ENCODE measurements at regions not wholly inside any gene's neighbourhood (a gene's known extent, or its start where the extent isn't known, plus 50 kb on each side); places are given as distances from the start of the nearest gene placed in this dataset.

GRCh38 chrX:7704205-7704604 lies 138.8 kb upstream of the VCX start:
- H3K4me1 Mint-ChIP-seq, result no peaks in the 10 kb centered on the region
- H3K4me3 Mint-ChIP-seq, result no peak overlapping the region
- H3K27ac Mint-ChIP-seq, result no peak overlapping the region
- no peaks in the 10 kb centered on the region for H3K27me3 Mint-ChIP-seq (ENCODE audit: low read depth in 3 of 3)
- H3K36me3 Mint-ChIP-seq, result no peaks in the 10 kb centered on the region
- no peak for DNase-seq
- peaks cover 0 to 13% (median 3%) of the 10 kb centered on the region in 6 donors for H3K9me3 Mint-ChIP-seq

- H3K9me3 Mint-ChIP-seq, result peaks cover 0 to 11% (median 4%) of the 10 kb centered on the region in 6 donors
- no peak for DNase-seq
- no peak overlapping the region for H3K27ac Mint-ChIP-seq
- no peaks in the 10 kb centered on the region for H3K36me3 Mint-ChIP-seq
- no peaks in the 10 kb centered on the region for H3K27me3 Mint-ChIP-seq (ENCODE audit: low read depth in 3 of 3)
- no peaks in the 10 kb centered on the region for H3K4me1 Mint-ChIP-seq
- no peak overlapping the region for H3K4me3 Mint-ChIP-seq
Measured at GRCh38 chrX:7698248-7698647, 144.7 kb upstream of the VCX start.

DNA sequence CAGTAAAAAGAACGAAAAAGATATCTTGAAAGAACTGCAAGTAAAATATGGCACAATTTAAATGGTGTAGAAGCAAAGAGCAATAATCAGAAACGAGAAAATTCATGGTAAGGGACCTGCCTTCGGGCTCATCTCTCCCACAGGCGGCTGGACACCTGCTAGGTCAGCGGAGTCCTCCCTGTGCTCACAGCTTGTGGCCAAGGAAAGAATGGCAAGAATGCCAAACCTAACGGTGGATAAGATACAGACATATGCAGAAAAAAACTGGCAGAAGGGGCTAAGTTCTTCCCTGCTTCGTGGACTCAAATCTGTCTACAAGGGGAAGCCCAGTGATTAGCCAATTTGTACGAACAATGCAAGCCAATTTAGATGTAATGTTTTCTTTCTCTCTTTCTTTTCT lies 152.1 kb upstream of the VCX start:
- Mint-ChIP-seq H3K27me3 (ENCODE audit: low read depth in 3 of 3) (peaks cover 0 to 4% (median 0%) of the 10 kb centered on the region in 3 donors), H3K4me1 (no peaks in the 10 kb centered on the region), H3K36me3 (no peaks in the 10 kb centered on the region), H3K27ac (no peak overlapping the region), H3K4me3 (no peak overlapping the region), H3K9me3 (peaks cover 0 to 2% (median under 1%) of the 10 kb centered on the region in 6 donors)
- DNase-seq, result no peak

GRCh38 chrX:7689791-7690412 lies 153.1 kb upstream of the VCX start:
- Mint-ChIP-seq H3K27ac (no peak overlapping the region), H3K9me3 (peaks cover 0 to 2% (median under 1%) of the 10 kb centered on the region in 6 donors), H3K36me3 (no peaks in the 10 kb centered on the region), H3K27me3 (ENCODE audit: low read depth in 3 of 3) (peaks cover 0 to 4% (median 0%) of the 10 kb centered on the region in 3 donors), H3K4me3 (no peak overlapping the region), H3K4me1 (no peaks in the 10 kb centered on the region)
- DNase-seq, result no peak

GRCh38 chrX:7680181-7680580 lies 162.8 kb upstream of the VCX start:
- Mint-ChIP-seq H3K36me3 (no peaks in the 10 kb centered on the region), H3K4me1 (no peaks in the 10 kb centered on the region), H3K27me3 (ENCODE audit: low read depth in 3 of 3) (peaks cover 1 to 4% (median 2%) of the 10 kb centered on the region in 3 donors), H3K9me3 (peaks cover 0 to 2% (median 0%) of the 10 kb centered on the region in 6 donors), H3K27ac (no peak overlapping the region), H3K4me3 (no peak overlapping the region)
- DNase-seq, result no peak

DNA sequence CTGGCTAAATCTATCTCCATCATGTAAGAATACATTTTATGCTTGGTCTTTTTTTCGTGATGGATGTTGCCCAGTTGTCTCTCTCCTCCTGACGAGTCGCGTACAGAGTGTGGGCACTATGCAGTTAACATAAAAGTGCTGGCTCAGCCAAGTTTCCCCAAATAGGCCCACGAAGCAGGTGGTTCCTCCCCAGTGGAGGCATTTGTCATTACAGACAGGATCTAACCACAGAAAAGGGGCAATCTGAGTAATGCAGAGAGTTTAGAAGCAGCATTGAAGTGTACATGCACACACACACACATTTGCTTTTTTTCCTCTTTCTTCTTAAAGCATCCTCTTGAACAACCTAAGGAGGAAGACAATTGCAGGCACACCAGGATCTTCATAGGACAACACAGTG lies 188.7 kb upstream of the VCX start:
- no peak overlapping the region for H3K4me3 Mint-ChIP-seq
- peaks cover 0 to 22% (median 7%) of the 10 kb centered on the region in 6 donors for H3K9me3 Mint-ChIP-seq
- DNase-seq, result no peak
- peaks cover 0 to 2% (median 0%) of the 10 kb centered on the region in 3 donors for H3K27me3 Mint-ChIP-seq (ENCODE audit: low read depth in 3 of 3)
- H3K4me1 Mint-ChIP-seq, result no peaks in the 10 kb centered on the region
- no peaks in the 10 kb centered on the region for H3K36me3 Mint-ChIP-seq
- no peak overlapping the region for H3K27ac Mint-ChIP-seq

GRCh38 chrX:7647831-7648230 lies 195.1 kb upstream of the VCX start:
- Mint-ChIP-seq H3K27me3 (ENCODE audit: low read depth in 3 of 3) (peaks cover 0 to 6% (median 0%) of the 10 kb centered on the region in 3 donors), H3K27ac (no peak overlapping the region), H3K36me3 (no peaks in the 10 kb centered on the region), H3K4me1 (no peaks in the 10 kb centered on the region), H3K9me3 (peaks cover 0 to 3% (median under 1%) of the 10 kb centered on the region in 6 donors), H3K4me3 (no peak overlapping the region)
- no peak for DNase-seq

GRCh38 chrX:7641141-7641540 lies 201.8 kb upstream of the VCX start:
- Mint-ChIP-seq H3K27me3 (ENCODE audit: low read depth in 3 of 3) (peaks cover 0 to 5% (median 0%) of the 10 kb centered on the region in 3 donors), H3K9me3 (peaks cover 0 to 12% (median 1%) of the 10 kb centered on the region in 6 donors), H3K4me3 (no peak overlapping the region), H3K36me3 (no peaks in the 10 kb centered on the region), H3K4me1 (no peaks in the 10 kb centered on the region), H3K27ac (no peak overlapping the region)
- DNase-seq, result no peak

DNA sequence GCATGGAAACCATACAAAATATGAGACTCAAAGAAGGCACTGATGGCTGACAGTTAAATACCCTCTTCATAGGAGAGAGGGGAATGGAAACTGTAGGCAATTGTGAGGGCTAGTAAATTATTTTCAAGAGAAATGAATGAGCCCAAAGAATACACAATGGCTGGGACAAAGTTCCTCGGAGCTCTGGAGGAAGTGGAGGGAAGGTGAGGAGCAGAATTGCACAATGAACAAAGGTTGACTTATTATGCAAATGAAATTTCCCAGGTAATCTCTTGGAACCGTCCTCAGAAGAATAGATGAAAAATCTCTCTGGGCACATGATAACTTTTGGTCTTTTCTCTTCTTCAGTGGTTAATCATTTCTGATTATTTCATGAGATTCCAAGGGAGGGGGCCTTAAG lies 202.6 kb upstream of the VCX start:
- no peak overlapping the region for H3K4me3 Mint-ChIP-seq
- no peaks in the 10 kb centered on the region for H3K4me1 Mint-ChIP-seq
- DNase-seq, result no peak
- H3K27ac Mint-ChIP-seq, result no peak overlapping the region
- H3K27me3 Mint-ChIP-seq (ENCODE audit: low read depth in 3 of 3), result peaks cover 0 to 4% (median 0%) of the 10 kb centered on the region in 3 donors
- no peaks in the 10 kb centered on the region for H3K36me3 Mint-ChIP-seq
- peaks cover 0 to 12% (median 1%) of the 10 kb centered on the region in 6 donors for H3K9me3 Mint-ChIP-seq

DNA sequence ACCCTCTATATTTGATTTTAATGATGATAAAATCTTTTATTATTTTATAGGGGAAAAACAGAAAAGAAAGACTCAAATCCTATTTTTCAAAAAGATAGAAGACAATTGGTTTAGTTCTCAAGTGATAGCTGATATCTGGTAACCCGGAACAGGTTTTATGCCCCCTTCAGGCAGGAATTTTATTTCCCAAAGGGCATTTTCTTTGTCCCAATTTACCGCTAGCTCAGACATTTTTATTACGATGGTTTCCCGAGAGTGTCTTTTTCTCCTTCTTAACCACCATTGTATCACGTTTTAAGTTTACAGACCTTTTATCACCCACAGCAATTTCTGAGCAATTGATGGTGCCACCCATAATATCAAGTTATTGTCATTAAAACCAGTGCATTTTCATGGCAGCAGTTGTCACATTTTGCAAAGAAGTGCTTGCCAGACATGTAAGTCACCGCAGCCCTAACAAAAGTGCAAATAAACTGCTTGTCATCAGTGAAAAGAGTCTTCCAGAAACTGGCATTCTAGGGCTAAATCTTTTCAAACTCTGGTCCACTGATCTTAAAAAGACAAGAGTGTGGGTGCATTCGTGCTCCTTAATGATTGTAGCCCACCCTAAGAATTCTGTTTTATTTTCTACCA lies 204.8 kb upstream of the VCX start:
- Mint-ChIP-seq H3K27ac (no peak overlapping the region), H3K9me3 (peaks cover 0 to 9% (median 1%) of the 10 kb centered on the region in 6 donors), H3K4me3 (no peak overlapping the region), H3K27me3 (ENCODE audit: low read depth in 3 of 3) (no peaks in the 10 kb centered on the region), H3K4me1 (no peaks in the 10 kb centered on the region), H3K36me3 (no peaks in the 10 kb centered on the region)
- no peak for DNase-seq

- DNase-seq, result no peak
- no peaks in the 10 kb centered on the region for H3K36me3 Mint-ChIP-seq
- H3K9me3 Mint-ChIP-seq, result peaks cover 0 to 8% (median 1%) of the 10 kb centered on the region in 6 donors
- no peaks in the 10 kb centered on the region for H3K4me1 Mint-ChIP-seq
- H3K27me3 Mint-ChIP-seq (ENCODE audit: low read depth in 3 of 3), result no peaks in the 10 kb centered on the region
- no peak overlapping the region for H3K4me3 Mint-ChIP-seq
- no peak overlapping the region for H3K27ac Mint-ChIP-seq
Measured at GRCh38 chrX:7637066-7637465, 205.9 kb upstream of the VCX start.

DNA sequence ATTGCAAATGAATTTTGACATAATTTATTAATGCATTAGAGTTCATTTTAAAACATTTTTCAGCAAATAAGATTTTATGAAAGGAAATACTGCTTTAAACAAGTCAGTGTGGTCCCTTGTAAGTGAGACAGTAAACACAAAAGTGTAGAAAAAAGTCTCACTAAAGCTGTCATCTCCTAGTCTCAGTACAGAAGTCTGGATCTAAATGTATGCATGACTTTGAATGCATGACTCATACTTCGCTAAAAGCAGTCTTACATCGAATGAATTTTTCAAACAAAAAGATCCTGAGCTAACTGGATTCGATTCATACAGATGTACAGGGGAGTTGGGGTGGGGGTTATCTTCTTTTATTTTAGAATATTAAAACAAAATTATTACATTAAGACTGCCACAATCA lies 207.4 kb upstream of the VCX start:
- Mint-ChIP-seq H3K4me3 (no peak overlapping the region), H3K4me1 (no peaks in the 10 kb centered on the region), H3K36me3 (no peaks in the 10 kb centered on the region), H3K27me3 (ENCODE audit: low read depth in 3 of 3) (peaks cover 0 to 3% (median 0%) of the 10 kb centered on the region in 3 donors), H3K9me3 (peaks cover 0 to 6% (median 1%) of the 10 kb centered on the region in 6 donors), H3K27ac (no peak overlapping the region)
- no peak for DNase-seq

DNA sequence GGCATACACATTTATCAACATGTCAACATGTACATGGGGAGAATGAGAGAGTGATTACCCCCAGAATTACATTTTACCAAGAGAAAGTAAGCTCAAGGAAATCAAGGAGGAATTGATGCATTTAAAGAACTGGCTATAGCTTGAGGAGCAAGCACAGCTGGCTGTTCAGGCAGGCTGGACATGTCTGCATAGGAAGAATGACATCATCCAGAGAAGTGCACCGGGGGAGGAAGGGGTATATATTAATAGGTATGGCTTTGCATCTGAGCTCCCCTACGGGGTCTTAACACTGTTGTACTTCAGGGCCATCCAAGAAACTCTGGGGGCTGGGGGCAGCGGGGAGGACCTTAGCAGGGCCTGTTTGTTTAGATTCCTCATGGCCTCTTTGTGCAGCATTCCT lies 222.4 kb upstream of the VCX start:
- Mint-ChIP-seq H3K4me3 (no peak overlapping the region), H3K27ac (no peak overlapping the region), H3K36me3 (no peaks in the 10 kb centered on the region), H3K4me1 (no peaks in the 10 kb centered on the region), H3K9me3 (peaks cover 0 to 4% (median 3%) of the 10 kb centered on the region in 6 donors), H3K27me3 (ENCODE audit: low read depth in 3 of 3) (peaks cover 0 to 4% (median 2%) of the 10 kb centered on the region in 3 donors)
- no peak for DNase-seq

- Mint-ChIP-seq H3K27me3 (ENCODE audit: low read depth in 3 of 3) (peaks cover 0 to 4% (median 4%) of the 10 kb centered on the region in 3 donors), H3K4me3 (no peak overlapping the region), H3K27ac (no peak overlapping the region), H3K9me3 (peaks cover 0 to 2% (median 0%) of the 10 kb centered on the region in 6 donors), H3K36me3 (no peaks in the 10 kb centered on the region), H3K4me1 (no peaks in the 10 kb centered on the region)
- no peak for DNase-seq
Measured at GRCh38 chrX:7617994-7618393, 225.0 kb upstream of the VCX start.

GRCh38 chrX:7614616-7615015 lies 228.4 kb upstream of the VCX start:
- DNase-seq, result no peak
- no peak overlapping the region for H3K27ac Mint-ChIP-seq
- H3K27me3 Mint-ChIP-seq (ENCODE audit: low read depth in 3 of 3), result peaks cover 0 to 4% (median 2%) of the 10 kb centered on the region in 3 donors
- H3K4me1 Mint-ChIP-seq, result no peaks in the 10 kb centered on the region
- no peaks in the 10 kb centered on the region for H3K36me3 Mint-ChIP-seq
- H3K9me3 Mint-ChIP-seq, result no peaks in the 10 kb centered on the region
- H3K4me3 Mint-ChIP-seq, result no peak overlapping the region

All from immature natural killer cell (primary cell).